Peyer's patch (tissue), 4 donors: ENCODE measurements at regions not wholly inside any gene's neighbourhood (a gene's known extent, or its start where the extent isn't known, plus 50 kb on each side); places are given as distances from the start of the nearest gene placed in this dataset.

Experiments used
- DNase-seq, 3 donors: peaks; one replicate each; pipeline ENCODE4 v3.0.0-alpha.2; 2017 to 2019
- H3K27ac ChIP-seq, 4 donors: fragments of 200-600 bp; sonication (generic); one replicate each; pipeline ENCODE4 v1.5.1; 2016 to 2019
- H3K27me3 ChIP-seq, 2 donors: fragments of 200-600 bp; sonication (generic); one replicate each; pipeline ENCODE4 v1.5.1; 2019
- H3K36me3 ChIP-seq, 3 donors: fragments of 200-600 bp; sonication (generic); one replicate each; pipeline ENCODE4 v1.5.1; 2016 to 2019
- H3K4me1 ChIP-seq, 4 donors: fragments of 200-600 bp; sonication (generic); one replicate each; pipeline ENCODE4 v1.5.1; 2016 to 2019
- H3K4me3 ChIP-seq, 4 donors: fragments of 200-600 bp; sonication (generic); 1 replicate in 3 of 4; 2 replicates in 1 of 4; pipeline ENCODE4 v1.5.1; 2016 to 2019; ENCODE audit warnings: mild to moderate bottlenecking in 1 of 4
- H3K9me3 ChIP-seq, 4 donors: fragments of 200-600 bp; sonication (generic); one replicate each; pipeline ENCODE4 v1.5.1; 2016 to 2019; ENCODE audit warnings: mild to moderate bottlenecking in 1 of 4
- CTCF ChIP-seq, 6 experiments: fragments of 450-650 bp in 4 of 6; fragments of 200-600 bp in 2 of 6; sonication (generic) in 1 of 6; IDR thresholded peaks; one replicate each; pipeline ENCODE4 v1.5.1; 2017 to 2019; ENCODE audit warnings: antibody characterized with exemption in 6 of 6, mild to moderate bottlenecking in 3 of 6, moderate library complexity in 1 of 6
- POLR2A ChIP-seq, 2 donors: fragments of 450-650 bp; IDR thresholded peaks; one replicate each; pipeline ENCODE4 v1.5.1; 2017; ENCODE audit warnings: antibody characterized with exemption in 2 of 2, mild to moderate bottlenecking in 2 of 2, moderate library complexity in 2 of 2

- Histone ChIP-seq H3K27me3 (no peaks in the 10 kb centered on the region), H3K27ac (no peak overlapping the region), H3K4me1 (no peaks in the 10 kb centered on the region), H3K36me3 (no peaks in the 10 kb centered on the region), H3K9me3 (no peaks in the 10 kb centered on the region), H3K4me3 (no peak overlapping the region)
- no peak for TF ChIP-seq CTCF (IDR thresholded peaks at IDR 0.05)
- no peak for DNase-seq
These were observed 91.4 kb upstream of the ATXN1 start for GRCh38 chr6:16852671-16853070.

GRCh38 chr6:16851758-16852157 lies 90.5 kb upstream of the ATXN1 start:
- H3K36me3 ChIP-seq: no peaks in the 10 kb centered on the region
- no peaks in the 10 kb centered on the region for H3K27me3 ChIP-seq
- H3K9me3 ChIP-seq: no peaks in the 10 kb centered on the region
- H3K4me1 ChIP-seq: no peaks in the 10 kb centered on the region
- no peak overlapping the region for H3K4me3 ChIP-seq
- no peak for TF ChIP-seq CTCF (IDR thresholded peaks at IDR 0.05)
- no peak for TF ChIP-seq POLR2A (IDR thresholded peaks at IDR 0.05)
- DNase-seq: no peak
- H3K27ac ChIP-seq: no peak overlapping the region

GRCh38 chr6:16851044-16851540 lies 89.8 kb upstream of the ATXN1 start:
- Histone ChIP-seq H3K27me3 (no peaks in the 10 kb centered on the region), H3K27ac (no peak overlapping the region), H3K9me3 (no peaks in the 10 kb centered on the region), H3K4me3 (no peak overlapping the region), H3K36me3 (no peaks in the 10 kb centered on the region), H3K4me1 (no peaks in the 10 kb centered on the region)
- no peak for DNase-seq
- no peak for TF ChIP-seq POLR2A (IDR thresholded peaks at IDR 0.05)
- no peak for TF ChIP-seq CTCF (IDR thresholded peaks at IDR 0.05)

GRCh38 chr6:16850681-16851026 lies 89.4 kb upstream of the ATXN1 start:
- no peaks in the 10 kb centered on the region for H3K36me3 ChIP-seq
- TF ChIP-seq CTCF (IDR thresholded peaks at IDR 0.05): no peak
- no peak for TF ChIP-seq POLR2A (IDR thresholded peaks at IDR 0.05)
- H3K27me3 ChIP-seq: no peaks in the 10 kb centered on the region
- H3K9me3 ChIP-seq: no peaks in the 10 kb centered on the region
- no peak overlapping the region for H3K4me3 ChIP-seq
- H3K4me1 ChIP-seq: no peaks in the 10 kb centered on the region
- DNase-seq: no peak
- no peak overlapping the region for H3K27ac ChIP-seq

GRCh38 chr6:16849988-16850680 lies 88.9 kb upstream of the ATXN1 start:
- TF ChIP-seq POLR2A (IDR thresholded peaks at IDR 0.05) (no peak), CTCF (IDR thresholded peaks at IDR 0.05) (no peak)
- Histone ChIP-seq H3K36me3 (no peaks in the 10 kb centered on the region), H3K27me3 (no peaks in the 10 kb centered on the region), H3K4me1 (no peaks in the 10 kb centered on the region), H3K27ac (no peak overlapping the region), H3K4me3 (no peak overlapping the region), H3K9me3 (no peaks in the 10 kb centered on the region)
- no peak for DNase-seq
